ENCODE measurements at regions not wholly inside any gene's neighbourhood (a gene's known extent, or its start where the extent isn't known, plus 50 kb on each side); places are given as distances from the start of the nearest gene placed in this dataset.

GRCh38 chr1:87560601-87561360 is 232.1 kb downstream of the LMO4 start:
- DNase-seq = no peak

GRCh38 chr1:87563211-87563610 is 234.5 kb downstream of the LMO4 start:
- no peak for DNase-seq

- DNase-seq = no peak
Measured at GRCh38 chr1:87565861-87566260, 237.2 kb downstream of the LMO4 start.

GRCh38 chr1:87568005-87568404 is 239.3 kb downstream of the LMO4 start:
- no peak for DNase-seq

GRCh38 chr1:87568911-87569310 is 240.2 kb downstream of the LMO4 start:
- DNase-seq = no peak

- DNase-seq = no peak
Measured at GRCh38 chr1:87572008-87572407, 243.3 kb downstream of the LMO4 start.

- DNase-seq = no peak
Measured at GRCh38 chr1:87572891-87573290, 244.2 kb downstream of the LMO4 start.

GRCh38 chr1:87575528-87575927 is 246.8 kb downstream of the LMO4 start:
- no peak for DNase-seq

GRCh38 chr1:87578464-87578863 is 249.8 kb downstream of the LMO4 start:
- no peak for DNase-seq

- no peak for DNase-seq
Measured at GRCh38 chr1:87583459-87583858, 254.8 kb downstream of the LMO4 start.

GRCh38 chr1:87584586-87584985 is 255.9 kb downstream of the LMO4 start:
- no peak for DNase-seq

- no peak for DNase-seq
Measured at GRCh38 chr1:87586501-87586900, 257.8 kb downstream of the LMO4 start.

- DNase-seq = no peak
Measured at GRCh38 chr1:87588495-87588894, 259.8 kb downstream of the LMO4 start.

- no peak for DNase-seq
Measured at GRCh38 chr1:87591492-87591891, 262.8 kb downstream of the LMO4 start.

- no peak for DNase-seq
Measured at GRCh38 chr1:87592156-87592555, 263.5 kb downstream of the LMO4 start.

- no peak for DNase-seq
Measured at GRCh38 chr1:87594736-87595383, 266.2 kb downstream of the LMO4 start.

GRCh38 chr1:87595384-87595781 is 266.7 kb downstream of the LMO4 start:
- DNase-seq = no peak

GRCh38 chr1:87598429-87598828 is 269.7 kb downstream of the LMO4 start:
- DNase-seq = no peak

GRCh38 chr1:87599569-87599968 is 270.9 kb downstream of the LMO4 start:
- no peak for DNase-seq

GRCh38 chr1:87600055-87600850 is 271.6 kb downstream of the LMO4 start:
- no peak for DNase-seq

GRCh38 chr1:87600854-87601253 is 272.2 kb downstream of the LMO4 start:
- no peak for DNase-seq

- no peak for DNase-seq
Measured at GRCh38 chr1:87603626-87604025, 274.9 kb downstream of the LMO4 start.

- no peak for DNase-seq
Measured at GRCh38 chr1:87612956-87613355, 284.3 kb downstream of the LMO4 start.
